ENCODE measurements at regions not wholly inside any gene's neighbourhood (a gene's known extent, or its start where the extent isn't known, plus 50 kb on each side); places are given as distances from the start of the nearest gene placed in this dataset.

DNA sequence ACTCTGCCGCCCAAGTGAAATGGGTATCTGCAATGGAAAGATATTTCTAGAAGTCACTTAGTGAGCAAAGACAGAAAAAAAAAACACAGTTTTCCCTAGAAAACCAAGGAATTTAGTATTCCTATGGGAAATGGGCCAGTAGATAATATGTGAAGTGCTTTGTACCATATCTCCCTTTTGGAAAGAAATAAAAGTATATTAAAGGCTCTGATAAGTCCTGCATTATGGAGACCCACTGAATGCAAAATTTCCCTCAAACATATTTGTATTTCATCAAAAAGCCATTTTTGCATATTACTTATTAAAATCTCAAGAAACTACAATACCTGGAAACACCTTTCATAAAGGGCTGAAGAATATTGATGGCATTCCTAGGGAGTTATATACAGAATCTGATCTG is 51.6 kb upstream of the DYNLRB2 start:
- H3K27ac ChIP-seq (ENCODE audit: low read depth): no peak overlapping the region
- no peaks in the 10 kb centered on the region for H3K4me1 ChIP-seq (ENCODE audit: insufficient read depth)
- WGBS: 100% methylated on average over 1 of the region's 1 CpG
- H3K4me3 ChIP-seq (ENCODE audit: low read depth, low read length): no peak overlapping the region
- DNase-seq (ENCODE audit: extremely low spot score): no peak
- H3K36me3 ChIP-seq (ENCODE audit: insufficient read depth): no peaks in the 10 kb centered on the region

DNA sequence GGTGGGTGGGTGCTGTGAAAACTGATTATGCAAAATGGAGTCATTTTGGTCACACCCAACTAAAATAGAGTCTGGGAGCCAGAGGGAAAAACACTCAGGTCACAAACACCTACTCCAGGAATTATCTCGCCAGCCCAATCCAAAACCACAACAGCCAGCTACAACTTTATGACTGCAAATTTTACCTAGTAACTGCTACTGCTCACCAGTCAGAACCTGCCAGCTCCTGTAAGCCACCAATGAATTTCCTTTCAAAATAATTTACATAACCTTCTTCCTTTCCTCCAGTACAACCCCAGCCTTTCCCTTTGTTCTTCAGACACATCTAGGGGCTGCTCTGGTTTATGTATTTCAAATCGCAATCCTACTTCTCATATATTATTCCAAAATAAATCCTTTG is 52.6 kb upstream of the DYNLRB2 start:
- WGBS: 75% methylated on average over 2 of the region's 2 CpGs
- Histone ChIP-seq H3K36me3 (ENCODE audit: insufficient read depth) (no peaks in the 10 kb centered on the region), H3K27ac (ENCODE audit: low read depth) (no peak overlapping the region), H3K4me1 (ENCODE audit: insufficient read depth) (no peaks in the 10 kb centered on the region), H3K4me3 (ENCODE audit: low read depth, low read length) (no peak overlapping the region)
- no peak for DNase-seq (ENCODE audit: extremely low spot score)

GRCh38 chr16:80480664-80481063 is 60.1 kb upstream of the DYNLRB2 start:
- Histone ChIP-seq H3K27ac (ENCODE audit: low read depth) (no peak overlapping the region), H3K4me1 (ENCODE audit: insufficient read depth) (no peaks in the 10 kb centered on the region), H3K36me3 (ENCODE audit: insufficient read depth) (no peaks in the 10 kb centered on the region), H3K4me3 (ENCODE audit: low read depth, low read length) (no peak overlapping the region)
- DNase-seq (ENCODE audit: extremely low spot score): no peak
- 69% methylated on average over 4 of the region's 4 CpGs for WGBS

- H3K4me3 ChIP-seq (ENCODE audit: low read depth, low read length): no peak overlapping the region
- no peaks in the 10 kb centered on the region for H3K4me1 ChIP-seq (ENCODE audit: insufficient read depth)
- H3K27ac ChIP-seq (ENCODE audit: low read depth): no peak overlapping the region
- no peaks in the 10 kb centered on the region for H3K36me3 ChIP-seq (ENCODE audit: insufficient read depth)
- DNase-seq (ENCODE audit: extremely low spot score): no peak
- 95% methylated on average over 2 of the region's 2 CpGs for WGBS
These were observed 63.0 kb upstream of the DYNLRB2 start for GRCh38 chr16:80477838-80478237.

DNA sequence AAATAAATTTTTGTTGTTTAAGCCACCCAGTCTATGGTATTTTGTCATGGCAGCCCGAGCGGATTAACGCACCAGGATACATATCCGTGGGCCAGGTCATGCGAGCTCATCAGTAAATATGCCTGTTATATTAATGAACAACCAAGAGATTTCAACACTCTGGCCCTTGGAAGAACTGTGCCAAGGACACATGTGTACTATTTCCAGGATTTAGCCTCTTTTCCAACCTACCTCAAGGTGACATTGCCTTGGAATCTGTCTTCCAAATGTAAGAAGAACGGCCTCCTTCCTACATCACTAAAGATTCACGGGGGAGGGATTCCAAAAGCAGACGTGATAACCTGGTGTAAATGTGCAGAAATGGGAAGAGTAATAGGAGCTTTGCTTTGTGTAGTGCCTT is 72.8 kb upstream of the DYNLRB2 start:
- no peaks in the 10 kb centered on the region for H3K36me3 ChIP-seq (ENCODE audit: insufficient read depth)
- DNase-seq (ENCODE audit: extremely low spot score): no peak
- 90% methylated on average over 8 of the region's 8 CpGs for WGBS
- H3K27ac ChIP-seq (ENCODE audit: low read depth): no peak overlapping the region
- H3K4me1 ChIP-seq (ENCODE audit: insufficient read depth): no peaks in the 10 kb centered on the region
- no peak overlapping the region for H3K4me3 ChIP-seq (ENCODE audit: low read depth, low read length)

- no peak for DNase-seq (ENCODE audit: extremely low spot score)
- H3K4me3 ChIP-seq (ENCODE audit: low read depth, low read length): no peak overlapping the region
These were observed 74.5 kb upstream of the DYNLRB2 start for GRCh38 chr16:80466024-80466987.

DNA sequence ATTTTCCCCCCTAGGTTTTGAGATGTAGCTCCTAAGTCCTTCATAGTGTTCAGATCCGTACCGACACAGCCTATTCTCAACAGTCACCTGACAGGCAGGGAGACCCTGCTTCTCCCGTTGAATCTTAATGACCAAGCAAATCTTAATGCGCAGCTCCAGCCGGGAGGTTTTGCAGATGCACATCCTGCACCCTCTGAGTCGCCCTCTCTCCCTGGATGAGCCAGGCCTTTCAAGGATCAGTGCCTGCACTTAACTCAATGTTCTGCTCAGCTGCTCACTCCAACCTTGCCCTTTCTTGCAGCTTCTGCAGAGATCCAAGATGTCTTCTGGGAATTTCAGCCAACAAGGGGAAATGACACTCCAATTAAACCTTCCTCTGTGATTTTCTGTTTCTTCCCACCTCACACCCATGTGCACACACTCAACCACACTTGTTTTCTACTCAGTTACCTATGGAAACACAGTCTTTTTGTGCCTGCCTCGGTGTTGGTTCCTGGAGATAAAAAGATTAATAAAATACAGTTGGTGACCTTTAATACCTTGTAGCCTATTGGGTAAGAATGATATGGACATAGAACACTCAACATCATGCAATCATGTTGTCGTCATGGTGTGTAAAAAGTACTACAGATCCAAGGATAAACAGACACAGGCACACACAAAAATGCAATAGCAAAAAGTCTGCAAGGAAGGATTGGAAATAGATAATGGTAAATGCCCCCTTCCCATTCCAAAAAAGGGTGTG is 76.9 kb upstream of the DYNLRB2 start:
- no peak for DNase-seq (ENCODE audit: extremely low spot score)
- Histone ChIP-seq H3K4me1 (ENCODE audit: insufficient read depth) (no peaks in the 10 kb centered on the region), H3K36me3 (ENCODE audit: insufficient read depth) (no peaks in the 10 kb centered on the region), H3K4me3 (ENCODE audit: low read depth, low read length) (no peak overlapping the region), H3K27ac (ENCODE audit: low read depth) (no peak overlapping the region)
- WGBS: 86% methylated on average over 8 of the region's 8 CpGs

More at GRCh38 chr16:80466024-80466987, 74.5 kb upstream of the DYNLRB2 start:
- 35% methylated on average over 24 of the region's 24 CpGs for WGBS
- no peaks in the 10 kb centered on the region for H3K36me3 ChIP-seq (ENCODE audit: insufficient read depth)
- H3K4me1 ChIP-seq (ENCODE audit: insufficient read depth): no peaks in the 10 kb centered on the region
- no peak overlapping the region for H3K27ac ChIP-seq (ENCODE audit: low read depth)

DNA sequence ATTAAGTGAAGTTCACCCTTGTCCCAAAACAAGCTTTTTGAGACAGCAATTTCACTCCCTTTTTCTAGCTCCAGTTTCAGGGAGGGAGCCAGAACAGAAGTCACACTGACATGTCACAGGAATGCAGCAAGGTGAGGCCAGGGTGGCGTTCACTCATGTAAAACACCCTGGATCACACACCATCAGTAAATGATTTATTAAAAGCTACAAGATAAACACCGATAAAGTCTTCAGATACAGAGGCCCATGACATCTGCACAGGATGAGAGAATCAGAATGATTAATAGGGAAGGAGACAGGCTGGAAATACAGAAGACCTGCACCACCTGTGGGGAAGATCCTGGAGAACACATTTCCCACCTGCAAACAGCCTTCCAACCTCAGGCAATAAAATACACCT is 77.5 kb upstream of the DYNLRB2 start:
- H3K4me3 ChIP-seq (ENCODE audit: low read depth, low read length): no peak overlapping the region
- H3K4me1 ChIP-seq (ENCODE audit: insufficient read depth): no peaks in the 10 kb centered on the region
- 67% methylated on average over 2 of the region's 2 CpGs for WGBS
- H3K27ac ChIP-seq (ENCODE audit: low read depth): no peak overlapping the region
- no peak for DNase-seq (ENCODE audit: extremely low spot score)
- no peaks in the 10 kb centered on the region for H3K36me3 ChIP-seq (ENCODE audit: insufficient read depth)

GRCh38 chr16:80462917-80463316 is 77.9 kb upstream of the DYNLRB2 start:
- no peak for DNase-seq (ENCODE audit: extremely low spot score)
- 79% methylated on average over 7 of the region's 7 CpGs for WGBS

DNA sequence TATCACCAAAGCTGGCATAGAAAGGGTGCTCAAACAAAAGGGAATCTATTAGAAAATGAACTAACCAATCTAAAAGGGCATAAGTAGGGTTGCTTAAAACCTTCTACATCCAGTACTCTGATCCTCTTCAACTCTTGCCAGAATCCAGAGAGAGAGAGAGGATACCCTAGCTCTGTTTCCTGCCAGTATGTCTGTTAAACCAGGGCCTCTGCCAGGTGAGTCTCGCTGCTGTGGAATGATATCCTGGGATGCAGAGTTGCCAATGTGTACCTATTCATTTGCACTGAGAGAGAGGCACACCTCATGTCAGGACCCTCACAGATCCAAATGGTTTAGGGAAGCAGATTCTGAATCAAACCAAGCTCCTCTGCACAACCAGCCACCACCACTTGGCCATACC is 79.8 kb upstream of the DYNLRB2 start:
- WGBS: 94% methylated on average over 1 of the region's 1 CpG
- no peak overlapping the region for H3K27ac ChIP-seq (ENCODE audit: low read depth)
- no peak overlapping the region for H3K4me3 ChIP-seq (ENCODE audit: low read depth, low read length)
- no peaks in the 10 kb centered on the region for H3K36me3 ChIP-seq (ENCODE audit: insufficient read depth)
- H3K4me1 ChIP-seq (ENCODE audit: insufficient read depth): no peaks in the 10 kb centered on the region
- no peak for DNase-seq (ENCODE audit: extremely low spot score)

More at GRCh38 chr16:80462917-80463316, 77.9 kb upstream of the DYNLRB2 start:
- Histone ChIP-seq H3K4me3 (ENCODE audit: low read depth, low read length) (no peak overlapping the region), H3K36me3 (ENCODE audit: insufficient read depth) (no peaks in the 10 kb centered on the region), H3K27ac (ENCODE audit: low read depth) (no peak overlapping the region), H3K4me1 (ENCODE audit: insufficient read depth) (no peaks in the 10 kb centered on the region)

GRCh38 chr16:80459966-80460365 is 80.8 kb upstream of the DYNLRB2 start:
- Histone ChIP-seq H3K36me3 (ENCODE audit: insufficient read depth) (no peaks in the 10 kb centered on the region), H3K4me1 (ENCODE audit: insufficient read depth) (no peaks in the 10 kb centered on the region), H3K27ac (ENCODE audit: low read depth) (no peak overlapping the region), H3K4me3 (ENCODE audit: low read depth, low read length) (no peak overlapping the region)
- DNase-seq (ENCODE audit: extremely low spot score): no peak
- WGBS: 66% methylated on average over 5 of the region's 5 CpGs

DNA sequence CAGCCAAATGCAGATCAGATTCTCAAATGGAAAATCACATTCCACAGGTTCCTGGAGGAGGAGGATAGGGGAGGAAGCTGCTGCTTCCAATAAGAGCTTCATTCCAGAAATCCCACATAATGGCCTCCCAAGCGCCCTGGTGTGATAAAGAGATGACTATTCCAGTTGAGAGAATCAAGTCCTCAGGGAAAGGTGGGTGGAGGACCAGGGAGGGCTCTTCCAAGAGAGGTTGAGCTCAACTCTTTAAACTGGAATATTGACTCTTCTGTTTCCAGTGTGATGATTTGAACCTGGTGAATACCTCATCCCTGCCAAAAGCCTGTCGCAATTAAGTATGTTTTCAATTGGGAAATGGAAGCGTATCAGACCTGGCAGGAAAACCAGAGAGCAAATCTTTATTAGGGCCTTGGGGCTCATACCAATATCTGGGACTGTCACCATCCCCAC is 81.4 kb upstream of the DYNLRB2 start:
- H3K27ac ChIP-seq (ENCODE audit: low read depth): no peak overlapping the region
- H3K36me3 ChIP-seq (ENCODE audit: insufficient read depth): no peaks in the 10 kb centered on the region
- H3K4me3 ChIP-seq (ENCODE audit: low read depth, low read length): no peak overlapping the region
- peak; percentile 50 for DNase-seq (ENCODE audit: extremely low spot score)
- H3K4me1 ChIP-seq (ENCODE audit: insufficient read depth): no peaks in the 10 kb centered on the region
- 69% methylated on average over 3 of the region's 3 CpGs for WGBS

- no peak for DNase-seq (ENCODE audit: extremely low spot score)
- Histone ChIP-seq H3K4me1 (ENCODE audit: insufficient read depth) (no peaks in the 10 kb centered on the region), H3K4me3 (ENCODE audit: low read depth, low read length) (no peak overlapping the region), H3K36me3 (ENCODE audit: insufficient read depth) (no peaks in the 10 kb centered on the region), H3K27ac (ENCODE audit: low read depth) (no peak overlapping the region)
- 64% methylated on average over 1 of the region's 1 CpG for WGBS
These were observed 82.9 kb upstream of the DYNLRB2 start for GRCh38 chr16:80457871-80458270.

GRCh38 chr16:80454802-80455201 is 86.0 kb upstream of the DYNLRB2 start:
- Histone ChIP-seq H3K4me1 (ENCODE audit: insufficient read depth) (no peaks in the 10 kb centered on the region), H3K36me3 (ENCODE audit: insufficient read depth) (no peaks in the 10 kb centered on the region), H3K4me3 (ENCODE audit: low read depth, low read length) (no peak overlapping the region), H3K27ac (ENCODE audit: low read depth) (no peak overlapping the region)
- whole genome bisulfite sequencing: 92% methylated on average over 2 of the region's 2 CpGs
- DNase-seq (ENCODE audit: extremely low spot score): no peak

All from urinary bladder (tissue), 3 donors.